BLaER1 treated with 17β-estradiol and CSF1 and Interleukin-3, amounts not matched to agents 10 nM and 100 nM (cell line): ENCODE measurements at regions not wholly inside any gene's neighbourhood (a gene's known extent, or its start where the extent isn't known, plus 50 kb on each side); places are given as distances from the start of the nearest gene placed in this dataset.

ENCODE experiments used
- H3K27ac ChIP-seq, 11 experiments: shearing (Covaris generic); formaldehyde crosslinking; 2 replicates each; pipeline ENCODE4 v1.8.1; 2022
- H3K27me3 ChIP-seq, 11 experiments: shearing (Covaris generic); formaldehyde crosslinking; 2 replicates each; pipeline ENCODE4 v1.8.1; 2022
- H3K36me3 ChIP-seq, 11 experiments: shearing (Covaris generic); formaldehyde crosslinking; 2 replicates each; pipeline ENCODE4 v1.8.1; 2022
- H3K4me1 ChIP-seq, 10 experiments: shearing (Covaris generic); formaldehyde crosslinking; 2 replicates each; pipeline ENCODE4 v1.8.1; 2022
- H3K4me2 ChIP-seq, 11 experiments: shearing (Covaris generic); formaldehyde crosslinking; 2 replicates each; pipeline ENCODE4 v1.8.1; 2022
- H3K4me3 ChIP-seq, 10 experiments: shearing (Covaris generic); formaldehyde crosslinking; 2 replicates each; pipeline ENCODE4 v1.8.1; 2022
- H3K9ac ChIP-seq, 11 experiments: shearing (Covaris generic); formaldehyde crosslinking; 2 replicates each; pipeline ENCODE4 v1.8.1; 2022
- H3K9me3 ChIP-seq, 11 experiments: shearing (Covaris generic); formaldehyde crosslinking; replicated peaks in 1 of 11; 2 replicates each; pipeline ENCODE4 v1.8.1; 2022
- H4K20me1 ChIP-seq, 11 experiments: shearing (Covaris generic); formaldehyde crosslinking; 2 replicates each; pipeline ENCODE4 v1.8.1; 2022
- Cebpa-rat ChIP-seq, 11 experiments: shearing (Covaris generic); IDR thresholded peaks; 2 replicates each; pipeline ENCODE4 v1.8.1; 2022

GRCh38 chrX:35858361-35858760 lies 60.2 kb downstream of the MAGEB16 start:
- peaks cover 0 to 3% (median 0%) of the 10 kb centered on the region in 11 experiments; a peak in 1 of 22 replicates for H3K9me3 ChIP-seq
- no peak overlapping the region for H3K9ac ChIP-seq

GRCh38 chrX:35858906-35859305 lies 60.6 kb upstream of the CFAP47 start:
- no peak for TF ChIP-seq Cebpa-rat (IDR thresholded peaks at IDR 0.05)
- H3K27me3 ChIP-seq = peaks cover 64 to 100% (median 86%) of the 10 kb centered on the region in 11 experiments

More at GRCh38 chrX:35858361-35858760, 60.2 kb downstream of the MAGEB16 start:
- H3K27me3 ChIP-seq = peaks cover 65 to 97% (median 85%) of the 10 kb centered on the region in 11 experiments
- H3K27ac ChIP-seq = no peak overlapping the region
- H3K4me1 ChIP-seq = no peaks in the 10 kb centered on the region
- H3K4me3 ChIP-seq = no peak overlapping the region
- H4K20me1 ChIP-seq = no peaks in the 10 kb centered on the region
- no peaks in the 10 kb centered on the region for H3K36me3 ChIP-seq
- no peak for TF ChIP-seq Cebpa-rat (IDR thresholded peaks at IDR 0.05)
- H3K4me2 ChIP-seq = no peak overlapping the region

GRCh38 chrX:35868501-35868900 lies 51.0 kb upstream of the CFAP47 start:
- Histone ChIP-seq H3K4me1 (peaks cover 0 to 23% (median 2%) of the 10 kb centered on the region in 10 experiments; a peak in 8 of 20 replicates), H3K9ac (peak overlapping the region in 1 of 11 experiments; percentile 2; a peak in 2 of 22 replicates), H3K27me3 (peaks cover 22 to 82% (median 68%) of the 10 kb centered on the region in 11 experiments; a peak in 20 of 22 replicates), H3K4me3 (no peak overlapping the region), H3K9me3 (peaks cover 7 to 31% (median 15%) of the 10 kb centered on the region in 11 experiments; a peak in 13 of 22 replicates), H3K27ac (peak overlapping the region in 4 of 11 experiments; percentile 23 to 55 (median 36); a peak in 8 of 22 replicates), H3K36me3 (no peaks in the 10 kb centered on the region), H3K4me2 (peak overlapping the region in 4 of 11 experiments; percentile 6 to 48 (median 30); a peak in 6 of 22 replicates), H4K20me1 (no peaks in the 10 kb centered on the region)
- no peak for TF ChIP-seq Cebpa-rat (IDR thresholded peaks at IDR 0.05)

More at GRCh38 chrX:35858906-35859305, 60.6 kb upstream of the CFAP47 start:
- no peak overlapping the region for H3K4me2 ChIP-seq
- no peak overlapping the region for H3K9ac ChIP-seq
- no peak overlapping the region for H3K4me3 ChIP-seq
- H3K9me3 ChIP-seq = peaks cover 0 to 3% (median 0%) of the 10 kb centered on the region in 11 experiments; a peak in 1 of 22 replicates
- H3K27ac ChIP-seq = no peak overlapping the region
- H4K20me1 ChIP-seq = no peaks in the 10 kb centered on the region
- no peaks in the 10 kb centered on the region for H3K36me3 ChIP-seq
- H3K4me1 ChIP-seq = peaks cover 0 to under 1% (median 0%) of the 10 kb centered on the region in 10 experiments; a peak in 1 of 20 replicates
